Activated CD8-positive, alpha-beta T cell treated with anti-CD3 and anti-CD28 coated beads for 36 hours (primary cell): ENCODE measurements at regions not wholly inside any gene's neighbourhood (a gene's known extent, or its start where the extent isn't known, plus 50 kb on each side); places are given as distances from the start of the nearest gene placed in this dataset.

Experiments
- ATAC-seq: fragments of 200-7000 bp; cut with Tn5 transposase; one replicate; pipeline ENCODE4 v1.10.0; 2021; ENCODE audit warnings: mild to moderate bottlenecking, moderate library complexity
- CTCF ChIA-PET: fragments of 350-600 bp; sonication (Branson Sonifier 250); formaldehyde crosslinking; loops from one replicate; lab custom pipeline; 2021; ENCODE audit warnings: antibody characterized with exemption; lab: Charles Lee
- POLR2A ChIA-PET: fragments of 350-600 bp; sonication (Branson Sonifier 250); formaldehyde crosslinking; loops from one replicate; lab custom pipeline; 2021; ENCODE audit warnings: antibody characterized with exemption; lab: Charles Lee
- DNase-seq: peaks from one replicate; pipeline ENCODE4 v3.0.0-alpha.2; 2020
- H3K27ac Mint-ChIP-seq: one replicate; pipeline ENCODE4 v1.8.0; 2021; ENCODE audit warnings: mild to moderate bottlenecking, mixed read lengths
- H3K27me3 Mint-ChIP-seq: one replicate; pipeline ENCODE4 v1.8.0; 2021; ENCODE audit warnings: mixed read lengths
- H3K36me3 Mint-ChIP-seq: one replicate; pipeline ENCODE4 v1.8.0; 2021; ENCODE audit warnings: low read depth, mixed read lengths
- H3K4me1 Mint-ChIP-seq: one replicate; pipeline ENCODE4 v1.8.0; 2021; ENCODE audit warnings: low read depth, mixed read lengths
- H3K4me3 Mint-ChIP-seq: one replicate; pipeline ENCODE4 v1.8.0; 2021; ENCODE audit warnings: mild to moderate bottlenecking, moderate library complexity, mixed read lengths
- H3K9me3 Mint-ChIP-seq: one replicate; pipeline ENCODE4 v1.8.0; 2021; ENCODE audit warnings: mixed read lengths
- CTCF ChIP-seq: fragments of 200-600 bp; IDR thresholded peaks from one replicate; pipeline ENCODE4 v1.8.0; 2022; ENCODE audit warnings: antibody characterized with exemption, mild to moderate bottlenecking
- intact Hi-C: fragments of 100-400 bp; cut with micrococcal nuclease; formaldehyde crosslinking; loops from one replicate; pipeline ENCODE4 v1.10.0; 2022

DNA sequence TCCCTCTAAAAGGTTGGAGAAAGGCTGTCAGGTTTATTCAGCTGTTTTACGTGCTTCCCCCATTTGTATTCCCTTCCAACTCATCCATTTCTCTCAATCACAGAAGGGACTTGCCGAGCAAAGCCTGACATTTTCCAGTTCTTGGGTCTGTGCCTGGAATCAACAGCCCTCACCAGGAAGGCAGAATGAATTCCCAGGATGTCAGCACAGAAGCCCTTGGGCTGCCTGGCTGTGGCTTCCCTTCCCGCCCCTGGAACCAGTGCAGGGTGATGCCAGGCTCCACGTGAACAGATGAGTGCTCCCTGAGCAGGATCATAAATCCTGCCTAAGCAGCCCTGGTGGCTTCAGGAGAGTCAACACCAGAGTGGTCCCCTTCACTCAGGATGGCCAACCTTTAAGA, 86.1 kb upstream of the CD83 start:
- Mint-ChIP-seq H3K36me3 (no peaks in the 10 kb centered on the region), H3K27me3 (peaks cover 21% of the 10 kb centered on the region), H3K4me3 (no peak overlapping the region), H3K27ac (no peak overlapping the region), H3K4me1 (no peaks in the 10 kb centered on the region), H3K9me3 (no peaks in the 10 kb centered on the region)
- ATAC-seq: no peak
- ChIA-PET CTCF (interaction anchor here (1.2 kb wide), 1 partner anchor 36 kb away, joined by 3 read pairs; no protein-coding TSS in a partner anchor), POLR2A (no interaction called here)
- intact Hi-C loops: no loop called here
- no peak for TF ChIP-seq CTCF
- DNase-seq: no peak

DNA sequence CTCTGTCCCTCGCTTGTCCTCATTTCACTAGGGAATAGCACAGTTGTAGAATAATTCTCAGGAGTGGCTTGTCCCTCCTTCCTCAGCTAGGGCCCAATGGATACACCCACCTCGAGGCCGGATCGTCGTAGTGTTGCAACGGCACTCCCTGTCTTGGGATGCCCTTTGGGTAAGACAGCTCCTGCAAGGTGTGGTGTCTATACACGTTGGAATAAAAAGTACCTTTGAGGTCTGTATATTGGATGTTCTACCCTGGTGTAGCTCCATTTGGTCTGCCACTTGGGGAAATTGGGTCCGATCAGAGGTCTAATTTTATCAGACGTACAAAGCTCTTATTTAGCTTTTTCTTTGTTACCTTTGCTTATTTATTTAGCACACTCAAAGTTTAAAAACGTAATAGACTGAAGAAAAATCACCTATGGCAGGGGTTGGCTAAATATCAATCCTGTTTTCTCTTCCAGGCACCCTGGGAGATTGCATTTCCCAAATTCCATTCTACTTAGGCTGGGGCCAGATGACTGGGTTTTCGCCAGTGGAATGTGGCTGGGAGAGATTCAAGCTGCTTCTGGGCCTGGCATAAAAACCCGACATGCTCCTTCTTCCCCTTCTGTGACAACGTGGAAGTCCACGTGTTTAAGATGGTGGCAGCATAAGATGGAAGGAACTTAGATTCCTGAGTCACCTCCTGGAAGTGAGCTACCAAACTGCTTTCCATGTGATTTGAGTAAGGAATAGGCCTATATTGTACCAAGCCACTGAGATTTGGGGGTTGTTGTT, 82.3 kb upstream of the CD83 start:
- H3K27ac Mint-ChIP-seq: no peak overlapping the region
- H3K9me3 Mint-ChIP-seq: no peaks in the 10 kb centered on the region
- DNase-seq (no peak), ATAC-seq (no peak)
- POLR2A ChIA-PET: no interaction called here
- H3K4me1 Mint-ChIP-seq: peaks cover 1% of the 10 kb centered on the region
- peaks cover 6% of the 10 kb centered on the region for H3K27me3 Mint-ChIP-seq
- TF ChIP-seq CTCF: no peak
- H3K36me3 Mint-ChIP-seq: no peaks in the 10 kb centered on the region
- no peak overlapping the region for H3K4me3 Mint-ChIP-seq
- CTCF ChIA-PET: interaction anchor here (0.6 to 5.1 kb wide), 6 partner anchors 9 to 110 kb away, joined by 3 to 45 read pairs (median 4); no protein-coding TSS in a partner anchor
- intact Hi-C loops: no loop called here

GRCh38 chr6:14035874-14036273, 81.7 kb upstream of the CD83 start:
- ChIA-PET CTCF (interaction anchor here (0.6 to 5.1 kb wide), 5 partner anchors 9 to 109 kb away, joined by 3 to 45 read pairs (median 4); no protein-coding TSS in a partner anchor), POLR2A (no interaction called here)
- DNase-seq (no peak), ATAC-seq (no peak)
- peaks cover 1% of the 10 kb centered on the region for H3K4me1 Mint-ChIP-seq
- H3K4me3 Mint-ChIP-seq: no peak overlapping the region
- H3K9me3 Mint-ChIP-seq: no peaks in the 10 kb centered on the region
- TF ChIP-seq CTCF: no peak
- no peak overlapping the region for H3K27ac Mint-ChIP-seq
- intact Hi-C loops: no loop called here
- H3K27me3 Mint-ChIP-seq: peaks cover 6% of the 10 kb centered on the region
- no peaks in the 10 kb centered on the region for H3K36me3 Mint-ChIP-seq

DNA sequence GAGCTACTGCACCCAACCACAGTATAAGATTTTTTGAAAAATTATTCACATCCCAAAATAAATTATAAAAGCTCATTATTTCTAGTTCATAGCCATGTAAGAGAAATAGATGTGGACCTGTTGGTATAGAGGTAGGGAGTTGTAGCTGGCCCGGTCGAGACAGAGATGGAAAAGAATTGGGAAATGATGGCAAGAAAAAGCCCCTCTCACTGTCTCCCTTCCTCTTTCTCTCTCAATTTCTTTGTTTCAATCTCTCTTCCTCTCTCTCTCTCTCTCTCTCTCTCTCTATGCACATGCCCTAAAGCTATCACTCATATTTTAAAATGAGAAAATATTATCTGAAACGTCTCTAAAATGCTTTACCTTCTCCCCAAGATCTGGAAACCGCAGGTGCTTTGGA, 80.7 kb upstream of the CD83 start:
- Mint-ChIP-seq H3K27ac (no peak overlapping the region), H3K27me3 (peaks cover 9% of the 10 kb centered on the region), H3K9me3 (no peaks in the 10 kb centered on the region), H3K4me1 (peaks cover 1% of the 10 kb centered on the region), H3K4me3 (no peak overlapping the region), H3K36me3 (no peaks in the 10 kb centered on the region)
- CTCF ChIA-PET: interaction anchor here (0.7 to 5.1 kb wide), 10 partner anchors 10 to 128 kb away, joined by 3 to 45 read pairs (median 3); no protein-coding TSS in a partner anchor
- no peak for DNase-seq
- no peak for TF ChIP-seq CTCF
- ATAC-seq: no peak
- POLR2A ChIA-PET: interaction anchor here (0.9 kb wide), 1 partner anchor 87 kb away, joined by 3 read pairs; no protein-coding TSS in a partner anchor
- intact Hi-C loops: no loop called here
